ENCODE measurements at regions not wholly inside any gene's neighbourhood (a gene's known extent, or its start where the extent isn't known, plus 50 kb on each side); places are given as distances from the start of the nearest gene placed in this dataset.
A peak's percentile ranks its signal among the peaks of the same experiment; 100 is the strongest.

DNA sequence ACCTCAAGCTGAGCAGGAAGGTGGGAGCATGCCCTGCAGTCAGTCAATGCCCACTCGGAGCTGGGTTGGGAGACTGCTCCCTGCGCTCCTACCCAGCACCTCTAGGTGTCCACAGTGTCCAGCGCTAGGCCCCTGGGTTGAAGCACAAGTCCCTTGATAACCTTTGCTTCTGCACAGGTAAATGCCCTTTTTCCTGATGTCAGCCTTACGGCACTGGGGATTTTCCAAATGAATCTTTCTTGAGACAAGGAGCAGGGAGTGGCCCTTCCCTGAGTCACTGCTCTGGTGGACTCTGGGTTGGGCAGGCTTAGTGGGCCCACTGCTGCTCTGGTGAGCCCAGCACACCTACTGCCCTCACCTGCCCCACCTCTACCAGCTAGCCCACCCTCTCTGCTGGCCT lies 61.9 kb upstream of the OPN4 start:
- Histone ChIP-seq H3K4me1 (ENCODE audit: insufficient read depth) (no peaks in the 10 kb centered on the region), H3K4me2 (no peak overlapping the region), H2AFZ (no peak overlapping the region), H3K9me3 (ENCODE audit: low read depth) (no peaks in the 10 kb centered on the region), H3K4me3 (no peak overlapping the region), H3K27me3 (no peaks in the 10 kb centered on the region), H4K20me1 (ENCODE audit: insufficient read depth, poor library complexity, severe bottlenecking) (no peaks in the 10 kb centered on the region), H3K27ac (peak overlapping the region; percentile 78), H3K9me2 (replicated peaks; ENCODE audit: insufficient read depth) (no peaks in the 10 kb centered on the region), H3K79me2 (no peaks in the 10 kb centered on the region), H3K36me3 (replicated peaks; ENCODE audit: insufficient read depth, low read depth) (no peaks in the 10 kb centered on the region)
- TF ChIP-seq EZH2 (IDR thresholded peaks at IDR 0.05; ENCODE audit: borderline replicate concordance) = no peak
- TF ChIP-seq, protein P1, sequence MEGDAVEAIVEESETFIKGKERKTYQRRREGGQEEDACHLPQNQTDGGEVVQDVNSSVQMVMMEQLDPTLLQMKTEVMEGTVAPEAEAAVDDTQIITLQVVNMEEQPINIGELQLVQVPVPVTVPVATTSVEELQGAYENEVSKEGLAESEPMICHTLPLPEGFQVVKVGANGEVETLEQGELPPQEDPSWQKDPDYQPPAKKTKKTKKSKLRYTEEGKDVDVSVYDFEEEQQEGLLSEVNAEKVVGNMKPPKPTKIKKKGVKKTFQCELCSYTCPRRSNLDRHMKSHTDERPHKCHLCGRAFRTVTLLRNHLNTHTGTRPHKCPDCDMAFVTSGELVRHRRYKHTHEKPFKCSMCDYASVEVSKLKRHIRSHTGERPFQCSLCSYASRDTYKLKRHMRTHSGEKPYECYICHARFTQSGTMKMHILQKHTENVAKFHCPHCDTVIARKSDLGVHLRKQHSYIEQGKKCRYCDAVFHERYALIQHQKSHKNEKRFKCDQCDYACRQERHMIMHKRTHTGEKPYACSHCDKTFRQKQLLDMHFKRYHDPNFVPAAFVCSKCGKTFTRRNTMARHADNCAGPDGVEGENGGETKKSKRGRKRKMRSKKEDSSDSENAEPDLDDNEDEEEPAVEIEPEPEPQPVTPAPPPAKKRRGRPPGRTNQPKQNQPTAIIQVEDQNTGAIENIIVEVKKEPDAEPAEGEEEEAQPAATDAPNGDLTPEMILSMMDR (IDR thresholded peaks at IDR 0.05; ENCODE audit: poor library complexity) = peak; percentile 35
- WGBS (ENCODE audit: low lambda C conversion rate, missing lambda C conversion rate) = 58% methylated on average over 4 of the region's 4 CpGs
- peak; percentile 68 for DNase-seq (ENCODE audit: low spot score)

DNA sequence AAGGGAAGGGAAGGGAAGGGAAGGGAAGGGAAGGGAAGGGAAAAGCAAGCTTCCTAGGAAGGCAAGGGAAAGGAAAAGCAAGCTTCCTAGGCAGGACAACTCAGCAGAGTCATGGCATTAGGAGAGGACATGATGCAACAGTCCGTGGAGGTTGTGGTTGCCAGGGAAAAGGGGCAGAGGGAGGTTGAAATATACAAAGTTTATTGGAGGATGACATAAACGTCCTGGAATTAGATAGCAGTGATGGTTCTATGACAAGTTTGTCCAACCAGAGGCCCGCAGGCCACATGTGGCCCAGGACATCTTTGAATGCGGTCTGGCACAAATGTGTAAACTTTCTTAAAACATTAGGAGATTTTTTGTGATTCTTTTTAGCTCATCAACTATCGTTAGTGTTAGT lies 59.8 kb upstream of the OPN4 start:
- H3K27me3 ChIP-seq = no peaks in the 10 kb centered on the region
- H3K4me1 ChIP-seq (ENCODE audit: insufficient read depth) = no peaks in the 10 kb centered on the region
- H3K9me2 ChIP-seq (replicated peaks; ENCODE audit: insufficient read depth) = no peaks in the 10 kb centered on the region
- no peak overlapping the region for H3K4me2 ChIP-seq
- H3K27ac ChIP-seq = no peak overlapping the region
- no peak for DNase-seq (ENCODE audit: low spot score)
- no peaks in the 10 kb centered on the region for H3K79me2 ChIP-seq
- no peak for TF ChIP-seq EZH2phosphoT487 (IDR thresholded peaks at IDR 0.05; ENCODE audit: low read depth, severe bottlenecking, unreplicated experiment)
- H2AFZ ChIP-seq = no peak overlapping the region
- WGBS (ENCODE audit: low lambda C conversion rate, missing lambda C conversion rate) = 78% methylated on average over 5 of the region's 5 CpGs
- no peaks in the 10 kb centered on the region for H4K20me1 ChIP-seq (ENCODE audit: insufficient read depth, poor library complexity, severe bottlenecking)
- H3K4me3 ChIP-seq = no peak overlapping the region
- no peaks in the 10 kb centered on the region for H3K36me3 ChIP-seq (replicated peaks; ENCODE audit: insufficient read depth, low read depth)
- H3K9me3 ChIP-seq (ENCODE audit: low read depth) = no peaks in the 10 kb centered on the region

DNA sequence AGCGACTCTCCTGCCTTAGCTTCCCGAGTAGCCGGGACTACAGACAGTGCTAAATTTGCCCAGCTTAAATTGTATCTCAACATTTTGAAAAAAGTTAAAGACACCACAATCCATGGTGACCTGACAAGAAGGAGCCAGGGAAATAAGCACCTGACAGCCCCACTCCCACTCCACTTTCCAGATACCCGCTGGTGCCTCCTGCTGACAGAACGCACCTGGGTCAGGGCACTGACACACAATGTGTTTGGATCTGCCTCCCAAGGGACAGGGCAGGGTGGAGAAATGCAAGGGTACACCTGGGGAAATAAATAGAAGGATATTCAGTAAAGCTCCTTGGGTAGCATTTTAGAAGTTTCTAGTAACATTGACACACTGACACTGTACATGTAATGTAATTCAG lies 58.9 kb upstream of the OPN4 start:
- Histone ChIP-seq H3K27ac (no peak overlapping the region), H3K27me3 (no peaks in the 10 kb centered on the region), H3K4me2 (no peak overlapping the region), H3K79me2 (no peaks in the 10 kb centered on the region), H2AFZ (no peak overlapping the region), H3K9me2 (replicated peaks; ENCODE audit: insufficient read depth) (no peaks in the 10 kb centered on the region), H3K4me3 (no peak overlapping the region), H3K4me1 (ENCODE audit: insufficient read depth) (no peaks in the 10 kb centered on the region), H3K36me3 (replicated peaks; ENCODE audit: insufficient read depth, low read depth) (no peaks in the 10 kb centered on the region), H3K9me3 (ENCODE audit: low read depth) (no peaks in the 10 kb centered on the region), H4K20me1 (ENCODE audit: insufficient read depth, poor library complexity, severe bottlenecking) (no peaks in the 10 kb centered on the region)
- 98% methylated on average over 5 of the region's 5 CpGs for WGBS (ENCODE audit: low lambda C conversion rate, missing lambda C conversion rate)
- no peak for DNase-seq (ENCODE audit: low spot score)
- TF ChIP-seq EZH2 (IDR thresholded peaks at IDR 0.05; ENCODE audit: borderline replicate concordance) = no peak
- TF ChIP-seq, protein P1 (IDR thresholded peaks at IDR 0.05; ENCODE audit: poor library complexity) = no peak
- TF ChIP-seq EZH2phosphoT487 (IDR thresholded peaks at IDR 0.05; ENCODE audit: low read depth, severe bottlenecking, unreplicated experiment) = no peak

DNA sequence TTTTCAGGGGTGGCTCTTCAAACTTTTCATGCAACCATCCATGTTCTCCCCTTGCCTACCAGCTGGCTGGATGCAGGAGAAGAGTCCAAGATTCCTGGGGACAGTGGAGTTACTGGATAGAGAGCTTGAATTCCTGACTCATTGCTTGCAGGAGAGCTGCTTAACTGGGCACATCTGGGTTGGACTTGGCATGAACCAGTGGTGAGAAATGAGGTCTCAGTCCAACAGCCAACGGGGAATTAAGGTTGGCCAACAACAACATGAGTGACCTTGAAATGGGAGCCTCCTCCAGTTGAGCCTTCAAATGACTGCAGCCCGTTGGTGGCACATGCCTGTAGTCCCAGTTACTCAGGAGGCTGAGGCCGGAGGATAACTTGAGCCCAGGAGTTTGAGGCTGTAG lies 58.1 kb upstream of the OPN4 start:
- Histone ChIP-seq H3K4me1 (ENCODE audit: insufficient read depth) (no peaks in the 10 kb centered on the region), H3K27me3 (no peaks in the 10 kb centered on the region), H3K4me3 (no peak overlapping the region), H3K27ac (no peak overlapping the region), H3K9me2 (replicated peaks; ENCODE audit: insufficient read depth) (no peaks in the 10 kb centered on the region), H3K79me2 (no peaks in the 10 kb centered on the region), H2AFZ (no peak overlapping the region), H3K36me3 (replicated peaks; ENCODE audit: insufficient read depth, low read depth) (no peaks in the 10 kb centered on the region), H3K4me2 (no peak overlapping the region), H3K9me3 (ENCODE audit: low read depth) (no peaks in the 10 kb centered on the region), H4K20me1 (ENCODE audit: insufficient read depth, poor library complexity, severe bottlenecking) (no peaks in the 10 kb centered on the region)
- TF ChIP-seq EZH2phosphoT487 (IDR thresholded peaks at IDR 0.05; ENCODE audit: low read depth, severe bottlenecking, unreplicated experiment) (no peak), EZH2 (IDR thresholded peaks at IDR 0.05; ENCODE audit: borderline replicate concordance) (no peak)
- TF ChIP-seq, protein P1 (IDR thresholded peaks at IDR 0.05; ENCODE audit: poor library complexity) = no peak
- DNase-seq (ENCODE audit: low spot score) = no peak
- WGBS (ENCODE audit: low lambda C conversion rate, missing lambda C conversion rate) = 89% methylated on average over 3 of the region's 3 CpGs
